WI38 (cell line): ENCODE measurements at regions not wholly inside any gene's neighbourhood (a gene's known extent, or its start where the extent isn't known, plus 50 kb on each side); places are given as distances from the start of the nearest gene placed in this dataset.
A peak's percentile ranks its signal among the peaks of the same experiment; 100 is the strongest.

Source experiments
- H3K4me3 ChIP-seq: 2 replicates; pipeline ENCODE4 v1.5.1; 2011; ENCODE audit warnings: low read depth, mild to moderate bottlenecking, control low read depth, low read length
- CTCF ChIP-seq: IDR thresholded peaks from 2 replicates; pipeline ENCODE4 v1.5.1; 2012; ENCODE audit warnings: low read depth, mild to moderate bottlenecking, control low read depth, low read length

DNA sequence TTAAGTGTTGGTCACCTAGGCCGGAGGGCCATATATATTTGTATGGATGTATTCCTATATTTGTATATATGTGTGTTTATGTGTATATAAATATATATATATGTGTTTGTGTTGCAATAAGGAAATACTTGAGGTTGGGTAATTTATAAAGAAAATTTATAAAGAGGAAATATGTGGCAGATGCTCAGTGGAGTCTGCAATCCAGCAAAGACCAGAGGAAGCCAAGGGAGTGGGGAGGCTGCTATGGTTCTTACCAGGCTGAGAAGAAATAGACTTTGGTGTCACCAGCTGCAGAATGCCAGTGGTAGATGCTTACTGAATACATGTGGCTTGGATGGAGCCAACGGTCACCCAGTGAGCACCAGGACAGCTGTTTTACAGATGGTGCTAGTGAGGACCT is 97.4 kb upstream of the ELOVL5 start:
- TF ChIP-seq CTCF = no peak
- no peak overlapping the region for H3K4me3 ChIP-seq

DNA sequence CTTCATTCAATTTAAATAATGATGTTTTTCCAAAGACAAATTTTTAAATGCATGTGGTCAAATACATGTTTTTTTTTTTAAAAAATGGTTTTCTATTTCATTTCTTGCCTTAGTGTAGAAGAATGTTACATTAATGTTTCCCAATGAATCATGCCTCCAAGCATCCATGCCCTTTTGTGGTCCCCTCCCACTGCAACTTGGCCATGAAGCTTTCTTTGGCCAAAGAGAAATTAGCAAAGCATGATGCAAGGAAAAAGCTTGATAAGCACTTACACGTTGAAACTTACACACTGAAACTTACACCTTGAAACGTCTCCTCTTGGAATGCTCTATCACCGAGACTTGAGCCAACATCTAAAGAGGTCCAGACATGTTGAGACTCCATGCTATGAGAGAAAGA is 93.0 kb upstream of the ELOVL5 start:
- H3K4me3 ChIP-seq = no peak overlapping the region
- TF ChIP-seq CTCF = no peak

DNA sequence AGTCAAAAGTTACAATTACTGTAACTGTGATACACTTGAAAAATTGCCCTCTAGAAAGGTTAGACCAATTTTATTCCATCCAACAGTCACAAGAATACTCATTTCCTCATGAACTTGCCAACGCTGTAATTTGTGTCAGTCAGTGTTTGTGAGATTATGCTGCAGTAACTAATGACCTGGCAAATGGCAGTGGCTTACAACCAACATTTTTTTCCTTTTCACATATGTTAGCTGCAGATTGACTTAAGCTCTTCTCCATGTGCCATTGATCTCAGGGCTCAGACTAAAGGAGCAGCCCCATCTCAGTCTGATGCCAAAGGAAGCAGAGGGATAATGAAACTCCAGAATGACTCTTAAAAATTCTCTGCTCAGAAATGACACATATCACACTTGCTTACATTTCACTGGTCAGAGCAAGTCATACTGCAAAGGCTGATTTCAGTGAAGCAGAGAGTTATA is 92.3 kb upstream of the ELOVL5 start:
- H3K4me3 ChIP-seq = no peak overlapping the region
- TF ChIP-seq CTCF = no peak

- no peak overlapping the region for H3K4me3 ChIP-seq
- no peak for TF ChIP-seq CTCF
Observed at GRCh38 chr6:53440336-53440945, 91.7 kb upstream of the ELOVL5 start.

- no peak overlapping the region for H3K4me3 ChIP-seq
- TF ChIP-seq CTCF = no peak
Observed at GRCh38 chr6:53439556-53439955, 90.8 kb upstream of the ELOVL5 start.

GRCh38 chr6:53437557-53438202 is 88.9 kb upstream of the ELOVL5 start:
- peak; percentile 62 for TF ChIP-seq CTCF
- H3K4me3 ChIP-seq = no peak overlapping the region

DNA sequence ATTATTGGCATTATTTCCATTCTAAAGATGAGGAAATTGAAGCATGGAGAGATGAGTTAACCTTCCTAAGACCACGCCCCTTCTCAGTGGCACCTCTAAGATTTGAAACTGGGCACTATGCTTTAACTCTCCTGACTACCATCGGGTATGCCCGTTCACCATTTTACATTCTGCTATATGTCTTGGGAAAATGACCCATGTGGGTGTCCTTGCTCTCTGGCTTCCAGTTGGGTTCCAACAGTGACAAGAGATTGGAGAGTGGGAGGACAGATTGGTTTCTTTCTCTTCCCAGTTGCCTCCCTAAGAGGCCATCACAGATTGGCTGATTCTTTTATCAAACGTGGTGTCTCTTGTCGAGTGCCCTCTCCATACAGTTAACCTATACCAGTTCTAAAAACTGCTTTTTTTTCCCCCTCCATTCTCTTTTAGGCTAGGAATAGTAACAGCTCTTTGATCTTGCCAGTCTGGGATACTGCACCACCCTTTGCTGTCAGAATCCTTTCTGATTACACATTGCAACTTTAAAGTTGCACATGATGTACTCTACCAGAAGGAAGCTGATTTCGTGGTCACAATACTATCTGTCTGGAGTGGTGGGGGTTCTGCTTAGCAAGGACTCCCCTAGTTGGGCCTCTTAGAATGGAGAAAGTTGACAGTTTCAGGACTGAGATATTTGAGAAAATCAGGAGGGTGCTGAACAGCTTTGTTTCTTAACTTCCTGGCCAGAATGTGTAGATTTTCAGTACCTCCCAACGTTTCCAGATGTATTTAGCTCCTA is 88.0 kb upstream of the ELOVL5 start:
- no peak for TF ChIP-seq CTCF
- H3K4me3 ChIP-seq = no peak overlapping the region
